OCI-LY1 (cell line): ENCODE measurements at regions not wholly inside any gene's neighbourhood (a gene's known extent, or its start where the extent isn't known, plus 50 kb on each side); places are given as distances from the start of the nearest gene placed in this dataset.

Experiments
- EZH2 ChIP-seq: fragments of 200-600 bp; sonication (generic), shearing (Covaris generic); IDR thresholded peaks from 2 replicates; pipeline ENCODE4 v1.8.0; 2017; ENCODE audit warnings: borderline replicate concordance, mixed run types, mild to moderate bottlenecking, antibody characterized with exemption, low read length, moderate library complexity, mixed read lengths
- TF ChIP-seq, protein P1 (sequence below): fragments of 200-600 bp; sonication (generic), shearing (Covaris generic); IDR thresholded peaks from 2 replicates; pipeline ENCODE4 v1.5.1; 2017; ENCODE audit warnings: mild to moderate bottlenecking, antibody characterized with exemption, low read length, moderate library complexity, mixed read lengths

GRCh38 chr5:61704289-61704688, 372.2 kb downstream of the ZSWIM6 start:
- TF ChIP-seq, protein P1, sequence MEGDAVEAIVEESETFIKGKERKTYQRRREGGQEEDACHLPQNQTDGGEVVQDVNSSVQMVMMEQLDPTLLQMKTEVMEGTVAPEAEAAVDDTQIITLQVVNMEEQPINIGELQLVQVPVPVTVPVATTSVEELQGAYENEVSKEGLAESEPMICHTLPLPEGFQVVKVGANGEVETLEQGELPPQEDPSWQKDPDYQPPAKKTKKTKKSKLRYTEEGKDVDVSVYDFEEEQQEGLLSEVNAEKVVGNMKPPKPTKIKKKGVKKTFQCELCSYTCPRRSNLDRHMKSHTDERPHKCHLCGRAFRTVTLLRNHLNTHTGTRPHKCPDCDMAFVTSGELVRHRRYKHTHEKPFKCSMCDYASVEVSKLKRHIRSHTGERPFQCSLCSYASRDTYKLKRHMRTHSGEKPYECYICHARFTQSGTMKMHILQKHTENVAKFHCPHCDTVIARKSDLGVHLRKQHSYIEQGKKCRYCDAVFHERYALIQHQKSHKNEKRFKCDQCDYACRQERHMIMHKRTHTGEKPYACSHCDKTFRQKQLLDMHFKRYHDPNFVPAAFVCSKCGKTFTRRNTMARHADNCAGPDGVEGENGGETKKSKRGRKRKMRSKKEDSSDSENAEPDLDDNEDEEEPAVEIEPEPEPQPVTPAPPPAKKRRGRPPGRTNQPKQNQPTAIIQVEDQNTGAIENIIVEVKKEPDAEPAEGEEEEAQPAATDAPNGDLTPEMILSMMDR, result no peak
- TF ChIP-seq EZH2, result no peak
